ENCODE measurements at regions not wholly inside any gene's neighbourhood (a gene's known extent, or its start where the extent isn't known, plus 50 kb on each side); places are given as distances from the start of the nearest gene placed in this dataset.

GRCh38 chr15:25609371-25609770 lies 170.5 kb upstream of the UBE3A start:
- TF ChIP-seq CTCF (IDR thresholded peaks at IDR 0.05) (no peak), POLR2A (IDR thresholded peaks at IDR 0.05) (no peak)

Measured in Peyer's patch (tissue), 4 donors.